ENCODE measurements at regions not wholly inside any gene's neighbourhood (a gene's known extent, or its start where the extent isn't known, plus 50 kb on each side); places are given as distances from the start of the nearest gene placed in this dataset.

DNA sequence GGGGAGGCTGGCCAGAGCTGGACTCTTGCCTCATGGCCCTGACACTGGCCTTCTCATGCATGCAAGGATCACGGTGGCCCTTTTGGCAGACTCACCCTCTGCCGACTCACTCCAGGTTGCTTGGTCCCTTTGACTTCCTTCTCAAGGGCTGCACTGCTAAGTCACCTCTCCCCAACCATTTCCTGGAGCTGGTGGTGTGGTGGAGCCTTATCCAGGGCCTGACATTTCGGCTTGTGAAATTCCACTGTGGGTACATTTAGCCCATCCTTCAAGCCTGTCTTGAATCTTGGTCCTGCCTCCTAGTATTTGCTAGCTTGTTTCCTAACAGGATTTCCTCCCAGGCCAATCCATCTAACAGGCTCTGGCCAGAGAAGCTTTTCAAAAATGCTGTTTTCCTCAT lies 52.6 kb upstream of the JUN start:
- WGBS, 2 donors = 65 to 96% methylated on average over 3 of the region's 3 CpGs
- H3K4me3 ChIP-seq (replicated peaks in 1 of 3) = no peak overlapping the region
- H3K9me3 ChIP-seq = no peaks in the 10 kb centered on the region
- no peaks in the 10 kb centered on the region for H3K4me1 ChIP-seq
- intact Hi-C loops (cut with DNase I) = no loop called here
- no peak overlapping the region for H3K27ac ChIP-seq
- no peaks in the 10 kb centered on the region for H3K36me3 ChIP-seq
- TF ChIP-seq POLR2A (IDR thresholded peaks at IDR 0.05) = no peak
- TF ChIP-seq, protein P1, sequence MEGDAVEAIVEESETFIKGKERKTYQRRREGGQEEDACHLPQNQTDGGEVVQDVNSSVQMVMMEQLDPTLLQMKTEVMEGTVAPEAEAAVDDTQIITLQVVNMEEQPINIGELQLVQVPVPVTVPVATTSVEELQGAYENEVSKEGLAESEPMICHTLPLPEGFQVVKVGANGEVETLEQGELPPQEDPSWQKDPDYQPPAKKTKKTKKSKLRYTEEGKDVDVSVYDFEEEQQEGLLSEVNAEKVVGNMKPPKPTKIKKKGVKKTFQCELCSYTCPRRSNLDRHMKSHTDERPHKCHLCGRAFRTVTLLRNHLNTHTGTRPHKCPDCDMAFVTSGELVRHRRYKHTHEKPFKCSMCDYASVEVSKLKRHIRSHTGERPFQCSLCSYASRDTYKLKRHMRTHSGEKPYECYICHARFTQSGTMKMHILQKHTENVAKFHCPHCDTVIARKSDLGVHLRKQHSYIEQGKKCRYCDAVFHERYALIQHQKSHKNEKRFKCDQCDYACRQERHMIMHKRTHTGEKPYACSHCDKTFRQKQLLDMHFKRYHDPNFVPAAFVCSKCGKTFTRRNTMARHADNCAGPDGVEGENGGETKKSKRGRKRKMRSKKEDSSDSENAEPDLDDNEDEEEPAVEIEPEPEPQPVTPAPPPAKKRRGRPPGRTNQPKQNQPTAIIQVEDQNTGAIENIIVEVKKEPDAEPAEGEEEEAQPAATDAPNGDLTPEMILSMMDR (IDR thresholded peaks at IDR 0.05) = no peak
- no peak for DNase-seq
- no peaks in the 10 kb centered on the region for H3K27me3 ChIP-seq

DNA sequence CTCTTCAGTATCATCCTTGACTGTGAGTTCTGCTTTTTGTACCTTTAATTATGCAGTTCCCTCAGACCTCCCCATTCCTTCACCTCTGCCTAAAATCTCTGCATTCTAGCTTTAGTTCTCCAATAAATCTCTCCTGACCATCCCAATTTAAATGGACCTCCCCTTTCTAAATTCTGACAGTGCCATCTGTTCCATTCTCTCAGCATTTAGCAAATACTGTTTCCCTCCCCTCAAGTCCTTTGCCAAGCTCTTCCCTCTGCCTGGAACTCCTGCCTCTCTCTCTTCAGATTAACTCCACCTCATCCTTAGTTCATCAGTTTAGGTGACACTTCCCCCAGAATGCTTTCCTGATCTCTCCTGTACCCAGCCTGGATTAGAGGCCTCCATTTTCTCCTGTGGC lies 54.0 kb upstream of the JUN start:
- Histone ChIP-seq H3K27ac (no peak overlapping the region), H3K4me3 (replicated peaks in 1 of 3) (no peak overlapping the region), H3K4me1 (no peaks in the 10 kb centered on the region), H3K27me3 (no peaks in the 10 kb centered on the region), H3K9me3 (no peaks in the 10 kb centered on the region), H3K36me3 (no peaks in the 10 kb centered on the region)
- intact Hi-C loops (cut with DNase I) = no loop called here
- TF ChIP-seq, protein P1 (IDR thresholded peaks at IDR 0.05) = no peak
- no peak for TF ChIP-seq POLR2A (IDR thresholded peaks at IDR 0.05)
- no peak for DNase-seq

DNA sequence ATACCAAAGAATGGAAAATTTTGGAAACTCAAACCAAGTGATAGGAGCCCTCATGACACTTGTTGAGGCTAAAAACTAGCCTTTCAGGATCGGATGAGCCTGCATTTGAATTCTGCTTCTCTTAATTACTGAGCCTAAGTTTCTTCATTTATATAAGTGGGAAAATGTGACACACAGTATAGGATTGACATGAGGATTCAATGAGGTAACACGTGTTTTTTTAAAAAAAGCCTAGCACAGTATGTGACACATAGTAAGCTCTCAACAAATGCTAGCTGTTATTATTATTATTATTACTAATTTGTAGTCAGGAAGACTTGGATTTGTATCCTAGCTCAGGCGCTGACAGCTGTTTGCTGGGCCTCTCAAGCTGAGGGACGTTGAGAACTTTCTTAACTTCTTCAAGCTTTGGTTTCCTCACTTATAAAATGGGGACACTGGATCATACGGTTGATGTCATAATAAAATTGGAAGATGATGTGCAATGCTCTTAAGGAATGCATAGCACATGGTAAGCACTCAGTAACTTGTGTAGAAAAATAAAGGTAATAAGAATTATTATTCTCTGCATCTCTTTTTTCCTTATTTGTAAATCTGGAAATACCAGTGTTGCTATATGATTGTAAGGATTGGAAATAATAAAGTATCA lies 55.4 kb upstream of the JUN start:
- DNase-seq = no peak
- TF ChIP-seq, protein P1 (IDR thresholded peaks at IDR 0.05) = no peak
- TF ChIP-seq POLR2A (IDR thresholded peaks at IDR 0.05) = no peak
- Histone ChIP-seq H3K9me3 (no peaks in the 10 kb centered on the region), H3K36me3 (no peaks in the 10 kb centered on the region), H3K27ac (no peak overlapping the region), H3K4me3 (replicated peaks in 1 of 3) (no peak overlapping the region), H3K27me3 (no peaks in the 10 kb centered on the region), H3K4me1 (no peaks in the 10 kb centered on the region)
- intact Hi-C loops (cut with DNase I) = no loop called here
- WGBS, 2 donors = 73 to 74% methylated on average over 5 of the region's 5 CpGs

DNA sequence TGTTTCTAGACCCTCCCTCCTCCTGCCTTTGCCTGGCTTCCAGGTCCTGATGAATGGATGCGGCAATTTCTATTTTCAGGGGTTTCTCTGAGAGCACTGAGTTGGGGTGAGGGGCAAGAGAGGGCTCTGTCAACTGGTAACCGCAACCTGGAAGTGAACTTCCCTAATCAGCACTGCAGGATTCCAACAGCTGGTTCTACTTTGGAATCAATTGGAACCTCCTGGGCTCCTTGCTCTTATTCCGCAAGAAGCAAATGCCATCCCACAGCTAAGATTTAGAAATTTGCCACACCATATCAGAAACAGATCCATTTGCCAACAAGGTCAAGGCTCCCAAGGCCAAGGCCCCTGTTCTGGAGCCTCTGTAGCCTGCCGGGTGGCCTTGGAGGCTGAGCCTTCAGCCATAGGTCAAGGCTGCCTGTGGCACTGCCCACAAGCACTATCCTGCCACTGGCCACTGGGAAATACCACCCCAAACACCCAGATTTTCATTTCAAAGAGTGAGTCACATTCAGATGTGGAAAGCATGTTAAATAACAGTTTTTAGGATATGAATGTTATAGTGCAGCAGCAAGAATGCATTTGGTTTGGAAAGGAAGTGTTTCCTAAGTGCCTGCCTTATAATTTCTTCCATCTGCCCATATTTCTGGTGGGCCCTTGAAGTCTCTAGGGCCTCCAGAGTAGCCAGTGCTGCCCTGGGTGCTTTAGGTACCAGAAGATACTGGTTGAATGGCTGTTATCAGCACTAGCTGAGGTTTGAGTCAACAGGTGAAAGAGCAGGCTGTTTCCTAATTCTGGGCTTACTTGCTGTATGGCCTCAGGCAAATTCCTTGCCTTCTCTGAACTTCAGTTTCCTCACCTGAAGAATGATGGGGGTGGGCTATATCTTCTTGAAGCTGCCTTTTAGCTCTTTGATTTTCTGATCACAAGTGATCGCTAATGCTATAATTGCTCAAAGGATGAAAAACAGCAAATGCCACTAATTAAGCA lies 56.3 kb upstream of the JUN start:
- TF ChIP-seq, protein P1 (IDR thresholded peaks at IDR 0.05) = no peak
- no peak for TF ChIP-seq POLR2A (IDR thresholded peaks at IDR 0.05)
- no peak overlapping the region for H3K27ac ChIP-seq
- intact Hi-C loops (cut with DNase I) = no loop called here
- no peaks in the 10 kb centered on the region for H3K27me3 ChIP-seq
- no peaks in the 10 kb centered on the region for H3K36me3 ChIP-seq
- H3K4me1 ChIP-seq = no peaks in the 10 kb centered on the region
- DNase-seq = no peak
- H3K9me3 ChIP-seq = no peaks in the 10 kb centered on the region
- no peak overlapping the region for H3K4me3 ChIP-seq (replicated peaks in 1 of 3)
- WGBS, 2 donors = 91 to 99% methylated on average over 5 of the region's 5 CpGs

DNA sequence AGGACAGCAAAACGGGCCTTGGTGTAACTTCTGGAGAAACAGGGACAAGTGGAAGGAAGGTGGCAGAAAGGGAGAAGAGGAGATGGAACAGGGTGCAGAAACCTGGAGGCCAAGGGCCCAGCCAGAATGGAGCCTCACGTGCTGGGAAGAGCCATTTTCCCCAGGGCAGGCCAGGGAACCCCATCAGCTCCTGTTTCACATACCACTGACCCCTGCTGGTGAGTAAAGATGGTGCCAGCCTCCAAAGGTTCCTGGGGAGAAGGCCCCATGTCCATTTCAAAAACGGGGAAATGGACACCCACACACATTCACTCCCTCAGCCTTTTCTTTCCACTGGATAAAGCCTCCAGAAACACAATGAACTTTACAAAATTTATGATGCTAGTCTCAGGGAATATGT lies 57.6 kb upstream of the JUN start:
- Histone ChIP-seq H3K27me3 (no peaks in the 10 kb centered on the region), H3K36me3 (no peaks in the 10 kb centered on the region), H3K4me1 (no peaks in the 10 kb centered on the region), H3K4me3 (replicated peaks in 1 of 3) (no peak overlapping the region), H3K9me3 (no peaks in the 10 kb centered on the region), H3K27ac (no peak overlapping the region)
- WGBS, 2 donors = 90 to 94% methylated on average over 3 of the region's 3 CpGs
- DNase-seq = no peak
- no peak for TF ChIP-seq POLR2A (IDR thresholded peaks at IDR 0.05)
- TF ChIP-seq, protein P1 (IDR thresholded peaks at IDR 0.05) = peak in 2 of 6 experiments; percentile 10 to 24
- intact Hi-C loops (cut with DNase I) = no loop called here

All from thyroid gland (tissue), 4 donors.